ENCODE measurements at regions not wholly inside any gene's neighbourhood (a gene's known extent, or its start where the extent isn't known, plus 50 kb on each side); places are given as distances from the start of the nearest gene placed in this dataset.

GRCh38 chr14:87409393-87409792, 583.6 kb downstream of the GALC start:
- TF ChIP-seq CTCF (IDR thresholded peaks at IDR 0.05) (no peak), POLR2A (IDR thresholded peaks at IDR 0.05; ENCODE audit: low read depth) (no peak)
